GM20431 (cell line): ENCODE measurements at regions not wholly inside any gene's neighbourhood (a gene's known extent, or its start where the extent isn't known, plus 50 kb on each side); places are given as distances from the start of the nearest gene placed in this dataset.

Source experiments
- in situ Hi-C: fragments of 300-500 bp; cut with MseI, MboI; formaldehyde crosslinking; loops from one replicate; pipeline ENCODE4 v1.15.0; 2020; ENCODE audit warnings: low sequenced_read_pairs; ENCODE audit not compliant: unreplicated experiment

- in situ Hi-C loops = no loop called here
Measured at GRCh38 chr11:36825251-36825650, 227.2 kb upstream of the RAG2 start.

- in situ Hi-C loops = no loop called here
Measured at GRCh38 chr11:36824349-36824748, 226.3 kb upstream of the RAG2 start.

GRCh38 chr11:36822829-36823228 lies 224.8 kb upstream of the RAG2 start:
- in situ Hi-C loops = no loop called here

- in situ Hi-C loops = no loop called here
Measured at GRCh38 chr11:36818410-36818809, 220.4 kb upstream of the RAG2 start.

- in situ Hi-C loops = no loop called here
Measured at GRCh38 chr11:36817336-36817965, 219.4 kb upstream of the RAG2 start.

GRCh38 chr11:36809303-36809702 lies 211.3 kb upstream of the RAG2 start:
- in situ Hi-C loops = no loop called here

- in situ Hi-C loops = no loop called here
Measured at GRCh38 chr11:36807871-36808270, 209.8 kb upstream of the RAG2 start.

GRCh38 chr11:36803084-36803483 lies 205.0 kb upstream of the RAG2 start:
- in situ Hi-C loops = no loop called here

- in situ Hi-C loops = no loop called here
Measured at GRCh38 chr11:36792996-36793914, 195.2 kb upstream of the RAG2 start.

GRCh38 chr11:36791957-36792356 lies 193.9 kb upstream of the RAG2 start:
- in situ Hi-C loops = no loop called here

GRCh38 chr11:36790526-36790925 lies 192.5 kb upstream of the RAG2 start:
- in situ Hi-C loops = no loop called here

GRCh38 chr11:36783808-36784207 lies 185.8 kb upstream of the RAG2 start:
- in situ Hi-C loops = no loop called here

- in situ Hi-C loops = no loop called here
Measured at GRCh38 chr11:36779791-36780190, 181.8 kb upstream of the RAG2 start.

- in situ Hi-C loops = no loop called here
Measured at GRCh38 chr11:36777311-36777710, 179.3 kb upstream of the RAG2 start.

GRCh38 chr11:36775756-36776155 lies 177.7 kb upstream of the RAG2 start:
- in situ Hi-C loops = no loop called here

GRCh38 chr11:36775130-36775529 lies 177.1 kb upstream of the RAG2 start:
- in situ Hi-C loops = no loop called here

GRCh38 chr11:36774603-36775002 lies 176.6 kb upstream of the RAG2 start:
- in situ Hi-C loops = no loop called here

- in situ Hi-C loops = no loop called here
Measured at GRCh38 chr11:36763187-36763586, 165.2 kb upstream of the RAG2 start.

- in situ Hi-C loops = no loop called here
Measured at GRCh38 chr11:36757075-36757474, 159.0 kb upstream of the RAG2 start.

GRCh38 chr11:36753960-36754359 lies 155.9 kb upstream of the RAG2 start:
- in situ Hi-C loops = no loop called here

- in situ Hi-C loops = no loop called here
Measured at GRCh38 chr11:36751996-36752395, 154.0 kb upstream of the RAG2 start.
